ENCODE measurements at regions not wholly inside any gene's neighbourhood (a gene's known extent, or its start where the extent isn't known, plus 50 kb on each side); places are given as distances from the start of the nearest gene placed in this dataset.
"Not testable (repeated sequence)": the region's sequence is repeated elsewhere in the genome, so short reads cannot be mapped to it uniquely, and the experiment has no call there.

GRCh38 chr21:36207577-36208320, 51.1 kb downstream of the DOP1B start:
- no peak for DNase-seq

- no peak for DNase-seq
Observed at GRCh38 chr21:36208326-36209013, 51.8 kb downstream of the DOP1B start.

GRCh38 chr21:36209626-36210171, 53.1 kb downstream of the DOP1B start:
- peak; percentile 49 for DNase-seq

GRCh38 chr21:36210779-36211659, 54.4 kb downstream of the DOP1B start:
- DNase-seq, result no peak

GRCh38 chr21:36211660-36212512, 55.3 kb downstream of the DOP1B start:
- no peak for DNase-seq

GRCh38 chr21:36212513-36212780, 55.8 kb downstream of the DOP1B start:
- DNase-seq, result no peak

- no peak for DNase-seq
Observed at GRCh38 chr21:36214561-36214960, 57.9 kb downstream of the DOP1B start.

GRCh38 chr21:36217743-36218142, 61.1 kb downstream of the DOP1B start:
- no peak for DNase-seq

GRCh38 chr21:36218691-36219090, 62.1 kb downstream of the DOP1B start:
- no peak for DNase-seq

GRCh38 chr21:36223451-36223850, 66.8 kb downstream of the DOP1B start:
- DNase-seq, result no peak

- no peak for DNase-seq
Observed at GRCh38 chr21:36229181-36229580, 72.6 kb downstream of the DOP1B start.

- not testable (repeated sequence) for DNase-seq
Observed at GRCh38 chr21:36231444-36231843, 74.8 kb downstream of the DOP1B start.

GRCh38 chr21:36232641-36233040, 76.0 kb downstream of the DOP1B start:
- no peak for DNase-seq

- DNase-seq, result no peak
Observed at GRCh38 chr21:36235058-36235582, 78.5 kb downstream of the DOP1B start.

GRCh38 chr21:36236052-36236730, 79.6 kb downstream of the DOP1B start:
- DNase-seq, result no peak

- peak; percentile 1 for DNase-seq
Observed at GRCh38 chr21:36237441-36237840, 80.8 kb downstream of the DOP1B start.

- no peak for DNase-seq
Observed at GRCh38 chr21:36239585-36239984, 80.4 kb upstream of the MORC3 start.

- DNase-seq, result no peak
Observed at GRCh38 chr21:36241717-36242116, 78.3 kb upstream of the MORC3 start.

- no peak for DNase-seq
Observed at GRCh38 chr21:36245115-36245514, 74.9 kb upstream of the MORC3 start.

GRCh38 chr21:36245649-36246048, 74.3 kb upstream of the MORC3 start:
- DNase-seq, result no peak

GRCh38 chr21:36246080-36246631, 73.8 kb upstream of the MORC3 start:
- DNase-seq, result no peak

Measured in NCI-H345 (cell line).